WI38 (cell line): ENCODE measurements at regions not wholly inside any gene's neighbourhood (a gene's known extent, or its start where the extent isn't known, plus 50 kb on each side); places are given as distances from the start of the nearest gene placed in this dataset.

Source experiments
- H3K4me3 ChIP-seq: 2 replicates; pipeline ENCODE4 v1.5.1; 2011; ENCODE audit warnings: low read depth, mild to moderate bottlenecking, control low read depth, low read length
- TF ChIP-seq, protein P1 (sequence below): IDR thresholded peaks from 2 replicates; pipeline ENCODE4 v1.5.1; 2012; ENCODE audit warnings: low read depth, mild to moderate bottlenecking, control low read depth, low read length

DNA sequence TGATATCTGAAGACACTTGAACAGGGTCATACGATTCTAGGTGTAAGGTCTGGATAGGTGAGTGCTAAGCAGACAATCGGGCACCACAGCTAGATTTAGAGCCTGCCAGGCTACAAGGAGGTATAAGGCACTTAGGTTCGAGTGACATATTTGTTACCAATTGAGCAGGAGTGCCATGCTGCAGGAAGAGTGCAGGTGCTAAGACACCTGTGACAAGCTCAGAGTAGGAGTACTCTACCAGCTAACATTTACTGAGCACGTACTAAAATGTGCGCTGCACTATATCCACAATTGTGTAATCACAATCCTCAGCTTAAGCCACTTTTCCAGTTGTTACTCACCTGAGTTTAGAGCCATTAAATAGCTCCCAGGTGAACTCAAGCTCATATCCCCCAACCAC, 227.8 kb upstream of the MOCS1 start:
- TF ChIP-seq, protein P1, sequence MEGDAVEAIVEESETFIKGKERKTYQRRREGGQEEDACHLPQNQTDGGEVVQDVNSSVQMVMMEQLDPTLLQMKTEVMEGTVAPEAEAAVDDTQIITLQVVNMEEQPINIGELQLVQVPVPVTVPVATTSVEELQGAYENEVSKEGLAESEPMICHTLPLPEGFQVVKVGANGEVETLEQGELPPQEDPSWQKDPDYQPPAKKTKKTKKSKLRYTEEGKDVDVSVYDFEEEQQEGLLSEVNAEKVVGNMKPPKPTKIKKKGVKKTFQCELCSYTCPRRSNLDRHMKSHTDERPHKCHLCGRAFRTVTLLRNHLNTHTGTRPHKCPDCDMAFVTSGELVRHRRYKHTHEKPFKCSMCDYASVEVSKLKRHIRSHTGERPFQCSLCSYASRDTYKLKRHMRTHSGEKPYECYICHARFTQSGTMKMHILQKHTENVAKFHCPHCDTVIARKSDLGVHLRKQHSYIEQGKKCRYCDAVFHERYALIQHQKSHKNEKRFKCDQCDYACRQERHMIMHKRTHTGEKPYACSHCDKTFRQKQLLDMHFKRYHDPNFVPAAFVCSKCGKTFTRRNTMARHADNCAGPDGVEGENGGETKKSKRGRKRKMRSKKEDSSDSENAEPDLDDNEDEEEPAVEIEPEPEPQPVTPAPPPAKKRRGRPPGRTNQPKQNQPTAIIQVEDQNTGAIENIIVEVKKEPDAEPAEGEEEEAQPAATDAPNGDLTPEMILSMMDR = no peak

GRCh38 chr6:40160826-40161225, 226.6 kb upstream of the MOCS1 start:
- TF ChIP-seq, protein P1 = no peak
- no peak overlapping the region for H3K4me3 ChIP-seq

More for the DNA sequence above, 227.8 kb upstream of the MOCS1 start:
- no peak overlapping the region for H3K4me3 ChIP-seq

- no peak overlapping the region for H3K4me3 ChIP-seq
- TF ChIP-seq, protein P1 = no peak
Observed at GRCh38 chr6:40159865-40160264, 225.6 kb upstream of the MOCS1 start.

DNA sequence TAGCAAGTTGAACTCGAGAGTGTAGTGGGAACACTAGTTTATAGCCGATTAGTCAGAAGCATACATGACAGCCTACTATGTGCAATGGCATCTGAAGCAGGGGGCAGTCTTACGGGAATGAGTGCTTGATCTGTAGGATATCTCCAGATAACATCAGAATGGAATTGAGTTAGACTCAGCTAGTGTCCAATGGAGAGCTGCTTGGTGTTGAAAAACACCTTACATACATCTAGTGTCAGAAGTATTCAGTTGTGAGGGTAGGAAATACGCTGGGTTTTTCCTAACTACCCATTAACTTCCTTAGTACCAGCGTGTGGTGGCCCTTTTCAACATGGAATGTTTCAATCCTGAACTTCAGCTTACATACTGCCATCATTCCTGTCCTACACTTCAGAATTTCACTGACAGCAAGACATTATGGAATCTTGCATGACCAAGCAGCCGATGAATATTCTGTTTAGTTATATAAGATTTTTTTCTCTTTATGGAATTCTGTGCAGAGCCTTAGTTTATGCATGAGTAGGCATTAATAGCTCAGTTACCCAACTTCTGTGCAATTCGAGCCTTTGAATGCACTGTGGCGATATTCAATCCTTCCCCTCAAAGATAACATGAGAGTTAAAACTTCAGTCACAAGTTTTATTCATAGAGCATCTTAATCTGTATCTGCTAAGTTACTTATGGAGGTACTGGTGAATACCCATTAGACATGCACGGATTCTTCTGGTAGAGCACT, 218.6 kb upstream of the MOCS1 start:
- TF ChIP-seq, protein P1 = no peak
- no peak overlapping the region for H3K4me3 ChIP-seq

GRCh38 chr6:40152196-40152595, 217.9 kb upstream of the MOCS1 start:
- no peak overlapping the region for H3K4me3 ChIP-seq

GRCh38 chr6:40148882-40149573, 214.8 kb upstream of the MOCS1 start:
- TF ChIP-seq, protein P1 = no peak

More at GRCh38 chr6:40152196-40152595, 217.9 kb upstream of the MOCS1 start:
- TF ChIP-seq, protein P1 = no peak

DNA sequence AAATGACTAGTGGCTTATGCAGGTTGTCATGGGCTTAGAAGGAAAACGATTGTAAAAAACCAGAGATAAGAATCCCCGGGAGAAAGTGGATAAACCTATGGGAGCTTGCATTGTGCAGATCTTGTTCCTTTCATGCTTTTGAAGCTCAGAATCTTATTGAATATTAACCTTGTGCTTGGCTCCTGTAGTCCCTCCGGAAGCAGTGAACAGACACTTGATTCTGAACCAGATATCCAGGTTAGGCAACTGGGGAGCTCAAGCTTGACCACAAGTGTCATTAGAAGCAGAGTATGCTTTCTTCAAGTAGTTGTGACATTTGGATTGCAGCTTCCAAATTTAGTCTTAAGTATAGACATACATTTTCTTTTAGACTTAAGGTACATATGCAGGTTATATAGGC, 212.6 kb upstream of the MOCS1 start:
- no peak overlapping the region for H3K4me3 ChIP-seq
- TF ChIP-seq, protein P1 = no peak

More at GRCh38 chr6:40148882-40149573, 214.8 kb upstream of the MOCS1 start:
- H3K4me3 ChIP-seq = no peak overlapping the region
